SU-DHL-6 (cell line): ENCODE measurements at regions not wholly inside any gene's neighbourhood (a gene's known extent, or its start where the extent isn't known, plus 50 kb on each side); places are given as distances from the start of the nearest gene placed in this dataset.

ENCODE experiments used
- H2AFZ ChIP-seq: fragments of 200-600 bp; sonication (generic); 2 replicates; pipeline ENCODE4 v1.6.1; 2014; ENCODE audit warnings: low read depth, mild to moderate bottlenecking, moderate library complexity, mixed read lengths, antibody characterized with exemption, low read length; ENCODE audit not compliant: severe bottlenecking
- H3F3A ChIP-seq: fragments of 200-600 bp; shearing (Covaris generic); 2 replicates; pipeline ENCODE4 v1.6.0; 2016; ENCODE audit warnings: antibody characterized with exemption, mild to moderate bottlenecking; ENCODE audit not compliant: insufficient read depth
- H3K27ac ChIP-seq: fragments of 200-600 bp; sonication (generic); 2 replicates; pipeline ENCODE4 v1.5.1; 2016; ENCODE audit warnings: low read depth, mild to moderate bottlenecking, low read length, moderate library complexity, mixed read lengths
- H3K27me3 ChIP-seq: fragments of 200-600 bp; sonication (generic), shearing (Covaris generic); 2 replicates; pipeline ENCODE4 v1.6.0; 2014; ENCODE audit warnings: mild to moderate bottlenecking, low read length
- H3K36me3 ChIP-seq: fragments of 200-600 bp; sonication (generic); 2 replicates; pipeline ENCODE4 v1.6.1; 2014; ENCODE audit warnings: mild to moderate bottlenecking, low read length, mixed read lengths
- H3K4me2 ChIP-seq: fragments of 300-600, 200-600 bp; shearing (Covaris generic), sonication (generic); 2 replicates; pipeline ENCODE4 v1.6.0; 2014; ENCODE audit warnings: low read length, low read depth, mild to moderate bottlenecking; ENCODE audit not compliant: poor library complexity, severe bottlenecking
- H3K4me3 ChIP-seq: fragments of 200-600 bp; sonication (generic); 2 replicates; pipeline ENCODE4 v1.5.1; 2014; ENCODE audit warnings: antibody characterized with exemption, low read length, mild to moderate bottlenecking, mixed read lengths; ENCODE audit not compliant: insufficient read depth, poor library complexity, severe bottlenecking
- H3K79me2 ChIP-seq: fragments of 200-600 bp; sonication (generic); 2 replicates; pipeline ENCODE4 v1.6.1; 2014; ENCODE audit warnings: mild to moderate bottlenecking, low read length, moderate library complexity; ENCODE audit not compliant: insufficient read depth
- H3K9ac ChIP-seq: fragments of 200-600 bp; sonication (generic); 2 replicates; pipeline ENCODE4 v1.7.0; 2014; ENCODE audit warnings: mild to moderate bottlenecking, low read length
- H3K9me2 ChIP-seq: fragments of 200-600 bp; sonication (generic); replicated peaks from 2 replicates; pipeline ENCODE4 v1.6.1; 2014; ENCODE audit warnings: low read length; ENCODE audit not compliant: insufficient read depth
- H3K9me3 ChIP-seq: fragments of 200-600 bp; sonication (generic); 2 replicates; pipeline ENCODE4 v1.6.1; 2014; ENCODE audit warnings: low read length, mixed read lengths; ENCODE audit not compliant: insufficient read depth
- H4K20me1 ChIP-seq: fragments of 200-600 bp; sonication (generic); 2 replicates; pipeline ENCODE4 v1.6.1; 2014; ENCODE audit warnings: low read depth, mild to moderate bottlenecking, antibody characterized with exemption, low read length, moderate library complexity, mixed read lengths
- CTCF ChIP-seq: fragments of 200-600 bp; sonication (generic); IDR thresholded peaks from one replicate; pipeline ENCODE4 v1.5.1; 2017; ENCODE audit warnings: antibody characterized with exemption, mild to moderate bottlenecking, low read length, moderate library complexity; ENCODE audit not compliant: insufficient read depth, poor library complexity, severe bottlenecking
- EZH2phosphoT487 ChIP-seq: fragments of 200-600 bp; sonication (generic), shearing (Covaris generic); conservative IDR thresholded peaks from 2 replicates; pipeline ENCODE4 v1.6.1; 2018; ENCODE audit warnings: mild to moderate bottlenecking, antibody characterized with exemption, low read length, moderate library complexity, mixed read lengths

DNA sequence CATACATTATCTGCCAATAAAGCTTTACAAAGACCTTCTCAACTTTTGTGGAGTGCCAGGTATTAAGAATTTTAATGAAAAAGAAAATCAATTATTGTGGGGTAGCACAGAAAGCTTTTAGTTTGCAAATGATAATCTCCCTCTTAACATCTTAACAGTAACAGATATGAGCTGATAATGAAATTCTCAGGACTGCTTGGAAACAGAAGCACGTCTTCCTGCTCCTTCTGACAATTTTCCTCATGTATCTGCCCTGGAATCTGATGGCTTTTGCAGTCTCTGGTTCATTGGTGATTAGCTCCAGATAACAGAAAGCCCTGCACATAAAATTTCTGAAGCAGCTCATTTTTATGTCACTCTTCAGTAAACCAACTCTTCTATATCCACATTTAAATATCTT, 432.4 kb upstream of the PDZRN3 start:
- no peaks in the 10 kb centered on the region for H4K20me1 ChIP-seq
- H3K9me2 ChIP-seq: no peaks in the 10 kb centered on the region
- no peak overlapping the region for H2AFZ ChIP-seq
- H3K4me3 ChIP-seq: no peak overlapping the region
- H3K79me2 ChIP-seq: no peaks in the 10 kb centered on the region
- no peaks in the 10 kb centered on the region; the same call in 1 of the 2 replicates for H3K9me3 ChIP-seq
- H3K36me3 ChIP-seq: no peaks in the 10 kb centered on the region
- no peak overlapping the region for H3K27ac ChIP-seq
- H3K27me3 ChIP-seq: no peaks in the 10 kb centered on the region
- TF ChIP-seq EZH2phosphoT487 (no peak), CTCF (no peak)
- no peaks in the 10 kb centered on the region for H3F3A ChIP-seq
- H3K9ac ChIP-seq: no peak overlapping the region
- no peak overlapping the region for H3K4me2 ChIP-seq

DNA sequence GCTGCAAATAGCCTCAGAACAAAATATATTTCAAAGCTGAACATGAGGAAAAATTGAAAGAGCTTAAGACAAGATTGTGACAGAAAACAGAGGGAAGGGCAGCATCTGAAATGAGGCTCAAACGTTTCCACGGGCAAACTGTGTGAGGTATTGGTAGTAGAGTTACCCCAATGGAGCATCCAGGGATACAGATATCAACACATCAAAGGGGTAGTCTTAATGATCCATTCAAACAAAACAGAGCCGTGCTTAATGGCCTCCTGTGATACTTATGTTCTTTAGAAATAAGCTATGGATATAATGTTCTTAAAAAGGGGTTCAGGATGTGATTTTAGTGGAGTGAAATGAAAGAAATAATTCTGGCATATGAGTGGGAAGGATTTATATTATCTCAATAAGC, 430.3 kb upstream of the PDZRN3 start:
- Histone ChIP-seq H3K4me2 (no peak overlapping the region), H3K9me2 (no peaks in the 10 kb centered on the region), H3K79me2 (no peaks in the 10 kb centered on the region), H3K9ac (no peak overlapping the region), H4K20me1 (no peaks in the 10 kb centered on the region), H3K9me3 (no peaks in the 10 kb centered on the region; the same call in 1 of the 2 replicates), H3K27ac (no peak overlapping the region), H3K36me3 (no peaks in the 10 kb centered on the region), H3K27me3 (no peaks in the 10 kb centered on the region), H3F3A (no peaks in the 10 kb centered on the region), H3K4me3 (no peak overlapping the region), H2AFZ (no peak overlapping the region)
- TF ChIP-seq CTCF: no peak
- no peak for TF ChIP-seq EZH2phosphoT487

GRCh38 chr3:74054566-74054965, 429.8 kb upstream of the PDZRN3 start:
- Histone ChIP-seq H3K27me3 (no peaks in the 10 kb centered on the region), H3K36me3 (no peaks in the 10 kb centered on the region), H3K9me3 (no peaks in the 10 kb centered on the region; the same call in 1 of the 2 replicates), H3K4me3 (no peak overlapping the region), H3K4me2 (no peak overlapping the region), H3K9ac (no peak overlapping the region), H3K27ac (no peak overlapping the region), H3K9me2 (no peaks in the 10 kb centered on the region), H3F3A (no peaks in the 10 kb centered on the region), H3K79me2 (no peaks in the 10 kb centered on the region), H4K20me1 (no peaks in the 10 kb centered on the region), H2AFZ (no peak overlapping the region)
- TF ChIP-seq EZH2phosphoT487: no peak
- no peak for TF ChIP-seq CTCF
